Neural cell (in vitro differentiated cells): ENCODE measurements at regions not wholly inside any gene's neighbourhood (a gene's known extent, or its start where the extent isn't known, plus 50 kb on each side); places are given as distances from the start of the nearest gene placed in this dataset.
"Not testable (repeated sequence)": the region's sequence is repeated elsewhere in the genome, so short reads cannot be mapped to it uniquely, and the experiment has no call there.

Source experiments
- H2AFZ ChIP-seq: fragments of 200-600, 300-800 bp; sonication (generic), shearing (Covaris generic); 2 replicates; pipeline ENCODE4 v1.6.0; 2014; ENCODE audit warnings: low read depth, mild to moderate bottlenecking, antibody characterized with exemption, low read length, moderate library complexity
- H3F3A ChIP-seq: fragments of 200-600 bp; shearing (Covaris generic); 2 replicates; pipeline ENCODE4 v1.6.1; 2016; ENCODE audit warnings: mild to moderate bottlenecking, moderate library complexity, mixed read lengths, antibody characterized with exemption, low read length; ENCODE audit not compliant: insufficient read depth, poor library complexity, severe bottlenecking
- H3K27ac ChIP-seq: fragments of 200-600, 300-800 bp; sonication (generic), shearing (Covaris generic); 2 replicates; pipeline ENCODE4 v1.5.1; 2014; ENCODE audit warnings: mild to moderate bottlenecking, low read length, moderate library complexity
- H3K27me3 ChIP-seq: fragments of 300-800, 200-600 bp; sonication (generic), shearing (Covaris generic); 2 replicates; pipeline ENCODE4 v1.6.0; 2014; ENCODE audit warnings: mild to moderate bottlenecking, low read depth, low read length, moderate library complexity; ENCODE audit not compliant: insufficient read depth
- H3K36me3 ChIP-seq: fragments of 300-800, 200-600 bp; sonication (generic), shearing (Covaris generic); 2 replicates; pipeline ENCODE4 v1.5.1; 2014; ENCODE audit warnings: mild to moderate bottlenecking, antibody characterized with exemption, low read length, moderate library complexity; ENCODE audit not compliant: insufficient read depth
- H3K4me2 ChIP-seq: fragments of 300-800, 200-600 bp; sonication (generic), shearing (Covaris generic); 2 replicates; pipeline ENCODE4 v1.6.0; 2014; ENCODE audit warnings: mild to moderate bottlenecking, low read length
- H3K4me3 ChIP-seq: fragments of 300-800, 200-600 bp; sonication (generic), shearing (Covaris generic); 2 replicates; pipeline ENCODE4 v1.5.1; 2014; ENCODE audit warnings: mild to moderate bottlenecking, low read length, moderate library complexity
- H3K79me2 ChIP-seq: fragments of 200-600 bp; shearing (Covaris generic); replicated peaks from 2 replicates; pipeline ENCODE4 v1.6.0; 2014; ENCODE audit warnings: mild to moderate bottlenecking, low read length, moderate library complexity; ENCODE audit not compliant: insufficient read depth
- H3K9ac ChIP-seq: fragments of 300-800, 200-600 bp; sonication (generic), shearing (Covaris generic); 2 replicates; pipeline ENCODE4 v1.6.1; 2016; ENCODE audit warnings: mild to moderate bottlenecking, low read length, mixed read lengths
- H3K9me2 ChIP-seq: fragments of 200-600 bp; shearing (Covaris generic); 2 replicates; pipeline ENCODE4 v1.6.1; 2016; ENCODE audit warnings: mild to moderate bottlenecking, low read length, mixed read lengths; ENCODE audit not compliant: insufficient read depth
- H3K9me3 ChIP-seq: fragments of 200-600, 300-800 bp; sonication (generic), shearing (Covaris generic); 2 replicates; pipeline ENCODE4 v1.6.1; 2016; ENCODE audit warnings: mild to moderate bottlenecking, mixed run types, low read length, moderate library complexity, mixed read lengths
- H4K20me1 ChIP-seq: fragments of 200-600 bp; shearing (Covaris generic); 2 replicates; pipeline ENCODE4 v1.6.1; 2016; ENCODE audit warnings: mild to moderate bottlenecking, mixed run types; ENCODE audit not compliant: insufficient read depth
- EP300 ChIP-seq: fragments of 450-650 bp; conservative IDR thresholded peaks from 2 replicates; pipeline ENCODE4 v1.6.1; 2014; ENCODE audit warnings: antibody characterized with exemption, mild to moderate bottlenecking, moderate library complexity; ENCODE audit not compliant: poor library complexity, severe bottlenecking
- EZH2 ChIP-seq: fragments of 200-600, 300-800 bp; shearing (Covaris generic), sonication (generic); IDR thresholded peaks from 2 replicates; pipeline ENCODE4 v1.6.1; 2014; ENCODE audit warnings: antibody characterized with exemption, low read length, borderline replicate concordance, mild to moderate bottlenecking; ENCODE audit not compliant: insufficient read depth, poor library complexity, severe bottlenecking
- MXI1 ChIP-seq: fragments of 450-650 bp; conservative IDR thresholded peaks from 2 replicates; pipeline ENCODE4 v1.6.1; 2014; ENCODE audit warnings: antibody characterized with exemption, mild to moderate bottlenecking; ENCODE audit not compliant: poor library complexity, severe bottlenecking
- POLR2AphosphoS5 ChIP-seq: IDR thresholded peaks from 2 replicates; pipeline ENCODE4 v1.6.1; 2012
- RAD21 ChIP-seq: fragments of 450-650 bp; conservative IDR thresholded peaks from 2 replicates; pipeline ENCODE4 v1.6.1; 2014; ENCODE audit warnings: antibody characterized with exemption, mild to moderate bottlenecking, moderate library complexity
- SMC3 ChIP-seq: fragments of 450-650 bp; conservative IDR thresholded peaks from 2 replicates; pipeline ENCODE4 v1.6.1; 2014; ENCODE audit warnings: antibody characterized with exemption, mild to moderate bottlenecking, moderate library complexity; ENCODE audit not compliant: poor library complexity
- TAF1 ChIP-seq: IDR thresholded peaks from 2 replicates; pipeline ENCODE4 v1.6.1; 2012; ENCODE audit warnings: low read depth
- TF ChIP-seq, protein P1 (sequence below): IDR thresholded peaks from 2 replicates; pipeline ENCODE4 v1.6.1; 2012; ENCODE audit warnings: borderline replicate concordance
- TF ChIP-seq, protein P2 (sequence below): fragments of 450-650 bp; IDR thresholded peaks from 2 replicates; pipeline ENCODE4 v1.5.1; 2014; ENCODE audit warnings: antibody characterized with exemption, mild to moderate bottlenecking, moderate library complexity; ENCODE audit not compliant: poor library complexity, severe bottlenecking

DNA sequence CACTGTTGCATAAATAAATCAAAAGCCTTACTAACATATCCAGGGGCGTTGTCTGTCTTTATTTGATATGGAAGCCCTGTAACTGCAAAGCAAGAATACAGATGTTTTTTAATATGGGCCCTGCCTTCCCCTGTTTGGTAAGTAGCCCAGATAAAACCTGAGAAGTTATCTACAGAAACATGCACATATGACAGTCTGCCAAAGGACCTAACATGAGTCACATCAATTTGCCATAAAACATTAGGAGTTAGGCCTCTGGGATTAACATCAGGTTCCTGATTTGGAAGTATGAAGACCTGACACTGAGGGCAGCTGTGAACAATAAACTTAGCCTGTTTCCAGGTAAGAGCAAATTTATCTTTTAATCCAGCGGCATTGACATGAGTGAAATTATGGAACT, 1588.8 kb downstream of the REEP3 start:
- no peaks in the 10 kb centered on the region for H3F3A ChIP-seq
- H3K9me2 ChIP-seq, result no peaks in the 10 kb centered on the region
- H3K9me3 ChIP-seq, result no peaks in the 10 kb centered on the region
- no peak overlapping the region for H3K9ac ChIP-seq
- H3K79me2 ChIP-seq, result no peaks in the 10 kb centered on the region
- H3K36me3 ChIP-seq, result no peaks in the 10 kb centered on the region
- H3K27ac ChIP-seq, result no peak overlapping the region
- no peaks in the 10 kb centered on the region for H3K27me3 ChIP-seq
- no peak overlapping the region for H2AFZ ChIP-seq
- H3K4me3 ChIP-seq, result no peak overlapping the region
- TF ChIP-seq TAF1 (no peak), EP300 (no peak), POLR2AphosphoS5 (no peak), RAD21 (no peak), EZH2 (no peak), SMC3 (no peak)
- TF ChIP-seq, protein P1, sequence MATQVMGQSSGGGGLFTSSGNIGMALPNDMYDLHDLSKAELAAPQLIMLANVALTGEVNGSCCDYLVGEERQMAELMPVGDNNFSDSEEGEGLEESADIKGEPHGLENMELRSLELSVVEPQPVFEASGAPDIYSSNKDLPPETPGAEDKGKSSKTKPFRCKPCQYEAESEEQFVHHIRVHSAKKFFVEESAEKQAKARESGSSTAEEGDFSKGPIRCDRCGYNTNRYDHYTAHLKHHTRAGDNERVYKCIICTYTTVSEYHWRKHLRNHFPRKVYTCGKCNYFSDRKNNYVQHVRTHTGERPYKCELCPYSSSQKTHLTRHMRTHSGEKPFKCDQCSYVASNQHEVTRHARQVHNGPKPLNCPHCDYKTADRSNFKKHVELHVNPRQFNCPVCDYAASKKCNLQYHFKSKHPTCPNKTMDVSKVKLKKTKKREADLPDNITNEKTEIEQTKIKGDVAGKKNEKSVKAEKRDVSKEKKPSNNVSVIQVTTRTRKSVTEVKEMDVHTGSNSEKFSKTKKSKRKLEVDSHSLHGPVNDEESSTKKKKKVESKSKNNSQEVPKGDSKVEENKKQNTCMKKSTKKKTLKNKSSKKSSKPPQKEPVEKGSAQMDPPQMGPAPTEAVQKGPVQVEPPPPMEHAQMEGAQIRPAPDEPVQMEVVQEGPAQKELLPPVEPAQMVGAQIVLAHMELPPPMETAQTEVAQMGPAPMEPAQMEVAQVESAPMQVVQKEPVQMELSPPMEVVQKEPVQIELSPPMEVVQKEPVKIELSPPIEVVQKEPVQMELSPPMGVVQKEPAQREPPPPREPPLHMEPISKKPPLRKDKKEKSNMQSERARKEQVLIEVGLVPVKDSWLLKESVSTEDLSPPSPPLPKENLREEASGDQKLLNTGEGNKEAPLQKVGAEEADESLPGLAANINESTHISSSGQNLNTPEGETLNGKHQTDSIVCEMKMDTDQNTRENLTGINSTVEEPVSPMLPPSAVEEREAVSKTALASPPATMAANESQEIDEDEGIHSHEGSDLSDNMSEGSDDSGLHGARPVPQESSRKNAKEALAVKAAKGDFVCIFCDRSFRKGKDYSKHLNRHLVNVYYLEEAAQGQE, result no peak
- TF ChIP-seq, protein P2, sequence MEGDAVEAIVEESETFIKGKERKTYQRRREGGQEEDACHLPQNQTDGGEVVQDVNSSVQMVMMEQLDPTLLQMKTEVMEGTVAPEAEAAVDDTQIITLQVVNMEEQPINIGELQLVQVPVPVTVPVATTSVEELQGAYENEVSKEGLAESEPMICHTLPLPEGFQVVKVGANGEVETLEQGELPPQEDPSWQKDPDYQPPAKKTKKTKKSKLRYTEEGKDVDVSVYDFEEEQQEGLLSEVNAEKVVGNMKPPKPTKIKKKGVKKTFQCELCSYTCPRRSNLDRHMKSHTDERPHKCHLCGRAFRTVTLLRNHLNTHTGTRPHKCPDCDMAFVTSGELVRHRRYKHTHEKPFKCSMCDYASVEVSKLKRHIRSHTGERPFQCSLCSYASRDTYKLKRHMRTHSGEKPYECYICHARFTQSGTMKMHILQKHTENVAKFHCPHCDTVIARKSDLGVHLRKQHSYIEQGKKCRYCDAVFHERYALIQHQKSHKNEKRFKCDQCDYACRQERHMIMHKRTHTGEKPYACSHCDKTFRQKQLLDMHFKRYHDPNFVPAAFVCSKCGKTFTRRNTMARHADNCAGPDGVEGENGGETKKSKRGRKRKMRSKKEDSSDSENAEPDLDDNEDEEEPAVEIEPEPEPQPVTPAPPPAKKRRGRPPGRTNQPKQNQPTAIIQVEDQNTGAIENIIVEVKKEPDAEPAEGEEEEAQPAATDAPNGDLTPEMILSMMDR, result no peak
- no peak overlapping the region for H3K4me2 ChIP-seq
- H4K20me1 ChIP-seq, result no peaks in the 10 kb centered on the region

DNA sequence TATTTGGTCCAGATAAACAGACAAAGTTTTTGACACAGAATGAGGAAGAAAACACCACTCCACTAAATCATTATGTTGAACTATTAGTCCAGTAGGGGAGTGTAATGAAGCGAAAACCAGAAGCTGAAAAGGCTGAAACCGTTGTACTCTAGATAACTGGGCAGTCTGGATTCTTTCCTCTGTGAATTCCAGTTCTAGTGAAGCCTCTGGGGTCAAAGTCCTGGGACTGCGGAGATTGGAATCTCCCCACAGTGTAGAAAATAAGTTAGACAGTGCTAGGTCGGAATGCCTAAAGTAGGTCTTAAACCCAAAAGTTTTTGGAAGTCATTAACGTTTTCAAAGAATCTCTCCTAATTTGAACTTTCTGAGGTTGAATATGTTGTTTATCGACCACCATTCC, 1589.9 kb downstream of the REEP3 start:
- not testable (repeated sequence) for H3K9me2 ChIP-seq, H3K36me3 ChIP-seq, H3K27me3 ChIP-seq, H3K9me3 ChIP-seq, H3K27ac ChIP-seq, H3F3A ChIP-seq, H3K4me2 ChIP-seq, H4K20me1 ChIP-seq, H3K9ac ChIP-seq, H3K79me2 ChIP-seq, H2AFZ ChIP-seq, H3K4me3 ChIP-seq

DNA sequence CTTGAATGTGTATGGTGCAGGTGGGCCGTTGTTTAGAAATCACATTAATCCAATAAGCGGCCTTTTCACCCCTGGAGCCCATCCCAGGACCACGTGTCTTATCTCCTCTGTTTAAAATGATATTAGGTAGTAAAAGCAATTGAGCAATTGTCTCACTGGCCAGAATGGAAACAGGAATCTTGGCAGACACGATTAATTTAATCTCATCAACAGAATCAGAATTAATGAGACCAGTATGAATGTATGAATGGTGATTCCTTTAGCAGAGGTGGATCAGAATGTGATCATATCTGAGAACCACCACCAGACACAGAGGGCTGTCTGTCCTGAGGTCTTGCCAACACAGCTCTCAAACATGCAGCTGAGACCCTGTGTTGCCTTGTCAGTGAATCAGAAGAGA, 1591.4 kb downstream of the REEP3 start:
- Histone ChIP-seq H3K27me3 (no peaks in the 10 kb centered on the region), H3K79me2 (no peaks in the 10 kb centered on the region), H2AFZ (no peak overlapping the region), H3F3A (no peaks in the 10 kb centered on the region), H3K9me2 (no peaks in the 10 kb centered on the region), H3K36me3 (no peaks in the 10 kb centered on the region), H3K9me3 (no peaks in the 10 kb centered on the region), H3K4me2 (no peak overlapping the region), H4K20me1 (no peaks in the 10 kb centered on the region), H3K9ac (no peak overlapping the region), H3K4me3 (no peak overlapping the region), H3K27ac (no peak overlapping the region)
- TF ChIP-seq RAD21, result no peak
- TF ChIP-seq EP300, result no peak
- no peak for TF ChIP-seq MXI1
- no peak for TF ChIP-seq SMC3
- TF ChIP-seq, protein P1, result no peak
- TF ChIP-seq, protein P2, result no peak
- TF ChIP-seq TAF1, result no peak
- no peak for TF ChIP-seq EZH2
- no peak for TF ChIP-seq POLR2AphosphoS5
